H54 (cell line): ENCODE measurements at regions not wholly inside any gene's neighbourhood (a gene's known extent, or its start where the extent isn't known, plus 50 kb on each side); places are given as distances from the start of the nearest gene placed in this dataset.

ENCODE experiments used
- DNase-seq: peaks from one replicate; pipeline ENCODE4 v3.0.0; 2011; ENCODE audit warnings: low spot score, mixed read lengths; ENCODE audit not compliant: insufficient read length
- FAIRE-seq: peaks from 3 replicates; lab custom pipeline; 2011; peaks lifted over from hg19 to GRCh38; lab: Jason Lieb, UNC
- POLR2A ChIP-seq: IDR thresholded peaks from 2 replicates; pipeline ENCODE4 v1.6.1; 2011; ENCODE audit warnings: low read depth, mild to moderate bottlenecking, low read length

GRCh38 chr20:57114290-57115005, 152.0 kb downstream of the BMP7 start:
- FAIRE-seq (no peak), DNase-seq (no peak)
- no peak for TF ChIP-seq POLR2A

DNA sequence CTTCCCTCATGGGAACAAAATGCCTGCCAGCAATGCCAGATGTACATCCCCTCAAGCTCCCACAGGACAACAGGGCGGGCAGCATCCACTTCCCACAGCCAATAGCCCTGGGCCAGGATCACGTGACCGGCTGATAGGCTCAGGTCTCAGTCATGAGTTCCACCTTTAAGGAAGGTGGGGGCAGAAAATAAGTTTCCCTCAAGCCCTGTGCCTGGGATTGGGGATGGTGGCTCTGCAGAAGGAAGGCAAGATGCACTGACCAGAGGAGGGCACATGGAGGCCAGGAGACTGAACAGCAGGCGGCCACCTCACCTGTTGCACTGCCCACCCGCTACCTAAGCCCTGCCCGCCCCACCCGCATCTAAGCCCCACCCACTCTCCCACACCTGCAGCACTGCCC, 149.1 kb downstream of the BMP7 start:
- no peak for TF ChIP-seq POLR2A
- FAIRE-seq: no peak
- no peak for DNase-seq

GRCh38 chr20:57118107-57118769, 148.2 kb downstream of the BMP7 start:
- DNase-seq: no peak
- FAIRE-seq: no peak

More at GRCh38 chr20:57118107-57118769, 148.2 kb downstream of the BMP7 start:
- TF ChIP-seq POLR2A: no peak
